CD14-positive monocyte (primary cell): ENCODE measurements at regions not wholly inside any gene's neighbourhood (a gene's known extent, or its start where the extent isn't known, plus 50 kb on each side); places are given as distances from the start of the nearest gene placed in this dataset.

Source experiments
- DNase-seq, 3 donors: peaks; one replicate each; pipeline ENCODE4 v3.0.0-alpha.2; 2011 to 2022
- H2AFZ ChIP-seq: 2 replicates; pipeline ENCODE4 v1.6.0; 2012; ENCODE audit warnings: mild to moderate bottlenecking, low read depth, low read length, inconsistent platforms; ENCODE audit not compliant: insufficient read depth, poor library complexity, severe bottlenecking
- H3K27ac ChIP-seq, 2 donors: 1 replicate in 1 of 2; 2 replicates in 1 of 2; pipeline ENCODE4 v1.5.1; 2012 to 2013; ENCODE audit warnings: low read length in 2 of 2, control low read depth in 1 of 2, inconsistent platforms in 1 of 2, low read depth in 1 of 2, mild to moderate bottlenecking in 1 of 2
- H3K27me3 ChIP-seq, 2 donors: one replicate each; pipeline versions ENCODE4 v1.6.0 to v1.6.1; 2011 to 2013; ENCODE audit warnings: low read length in 2 of 2; ENCODE audit not compliant: control insufficient read depth in 2 of 2, insufficient read depth in 2 of 2
- H3K36me3 ChIP-seq, 2 donors: replicated peaks in 1 of 2; 1 replicate in 1 of 2; 2 replicates in 1 of 2; pipeline versions ENCODE4 v1.5.1 to v1.6.1; 2012 to 2013; ENCODE audit warnings: low read length in 2 of 2, control low read depth in 1 of 2, inconsistent platforms in 1 of 2, mild to moderate bottlenecking in 1 of 2; ENCODE audit not compliant: insufficient read depth in 2 of 2, control insufficient read depth in 1 of 2
- H3K4me1 ChIP-seq, 2 donors: 1 replicate in 1 of 2; 2 replicates in 1 of 2; pipeline versions ENCODE4 v1.5.1 to v1.6.1; 2012 to 2013; ENCODE audit warnings: low read length in 2 of 2, control low read depth in 1 of 2, inconsistent platforms in 1 of 2, mild to moderate bottlenecking in 1 of 2, moderate library complexity in 1 of 2; ENCODE audit not compliant: insufficient read depth in 2 of 2, control insufficient read depth in 1 of 2
- H3K4me2 ChIP-seq: replicated peaks from 2 replicates; pipeline ENCODE3; 2012; ENCODE audit warnings: low read length, moderate library complexity, mild to moderate bottlenecking; ENCODE audit not compliant: poor library complexity, severe bottlenecking; ENCODE audit errors: extremely low read depth
- H3K4me3 ChIP-seq, 3 experiments: fragments of 200-600 bp in 1 of 3; sonication (generic) in 1 of 3; replicated peaks in 1 of 3; 1 replicate in 2 of 3; 2 replicates in 1 of 3; pipeline ENCODE4 v1.5.1; 2011 to 2013; ENCODE audit warnings: low read length in 3 of 3, mild to moderate bottlenecking in 3 of 3, control low read depth in 2 of 3, low read depth in 2 of 3, inconsistent platforms in 1 of 3, moderate library complexity in 1 of 3
- H3K79me2 ChIP-seq: 2 replicates; pipeline ENCODE4 v1.6.0; 2012; ENCODE audit warnings: mild to moderate bottlenecking, control low read depth, inconsistent platforms, low read length, moderate library complexity; ENCODE audit not compliant: insufficient read depth
- H3K9ac ChIP-seq: 2 replicates; pipeline ENCODE4 v1.6.0; 2017; ENCODE audit warnings: low read length, mild to moderate bottlenecking; ENCODE audit not compliant: insufficient read depth, poor library complexity, severe bottlenecking
- H3K9me3 ChIP-seq, 2 donors: replicated peaks in 1 of 2; 1 replicate in 1 of 2; 2 replicates in 1 of 2; pipeline versions ENCODE4 v1.5.1 to v1.6.1; 2012 to 2013; ENCODE audit warnings: low read length in 2 of 2, control low read depth in 1 of 2; ENCODE audit not compliant: control insufficient read depth in 1 of 2, insufficient read depth in 1 of 2
- H4K20me1 ChIP-seq: 2 replicates; pipeline ENCODE4 v1.6.0; 2012; ENCODE audit warnings: mild to moderate bottlenecking, low read length, control low read depth, moderate library complexity; ENCODE audit not compliant: insufficient read depth
- H3K27ac Mint-ChIP-seq, 7 donors: one replicate each; pipeline ENCODE4 v1.8.0; 2020; ENCODE audit warnings: mild to moderate bottlenecking in 7 of 7, mixed read lengths in 7 of 7, moderate library complexity in 6 of 7, inconsistent platforms in 2 of 7
- H3K27me3 Mint-ChIP-seq, 3 donors: one replicate each; pipeline ENCODE4 v1.8.0; 2021 to 2022; ENCODE audit warnings: low read depth in 3 of 3, mild to moderate bottlenecking in 3 of 3, mixed read lengths in 3 of 3, moderate library complexity in 3 of 3, inconsistent platforms in 1 of 3
- H3K36me3 Mint-ChIP-seq, 2 donors: one replicate each; pipeline ENCODE4 v1.8.0; 2020; ENCODE audit warnings: mixed read lengths in 2 of 2, inconsistent platforms in 1 of 2, mild to moderate bottlenecking in 1 of 2
- H3K4me1 Mint-ChIP-seq: one replicate; pipeline ENCODE4 v1.8.0; 2020; ENCODE audit warnings: mild to moderate bottlenecking, mixed read lengths
- H3K4me3 Mint-ChIP-seq, 2 donors: one replicate each; pipeline ENCODE4 v1.8.0; 2020; ENCODE audit warnings: mild to moderate bottlenecking in 2 of 2, mixed read lengths in 2 of 2, moderate library complexity in 1 of 2
- H3K9me3 Mint-ChIP-seq, 7 donors: one replicate each; pipeline ENCODE4 v1.8.0; 2020 to 2022; ENCODE audit warnings: mixed read lengths in 7 of 7, mild to moderate bottlenecking in 6 of 7, moderate library complexity in 6 of 7, inconsistent platforms in 2 of 7
- WGBS: methylation state at CpG from one replicate; pipeline ENCODE4 v1.1.5; 2013; ENCODE audit warnings: missing lambda C conversion rate; ENCODE audit not compliant: insufficient coverage; 5-methylcytosine and 5-hydroxymethylcytosine counted together
- intact Hi-C, 2 donors: fragments of 100-400 bp; cut with micrococcal nuclease; formaldehyde crosslinking; loops; one replicate each; pipeline versions ENCODE4 v1.15.0 to v1.15.1; 2023
- TF ChIP-seq, protein P1 (sequence below): fragments of 200-600 bp; IDR thresholded peaks from one replicate; pipeline ENCODE4 v1.8.0; 2022; ENCODE audit warnings: antibody characterized with exemption, mild to moderate bottlenecking

DNA sequence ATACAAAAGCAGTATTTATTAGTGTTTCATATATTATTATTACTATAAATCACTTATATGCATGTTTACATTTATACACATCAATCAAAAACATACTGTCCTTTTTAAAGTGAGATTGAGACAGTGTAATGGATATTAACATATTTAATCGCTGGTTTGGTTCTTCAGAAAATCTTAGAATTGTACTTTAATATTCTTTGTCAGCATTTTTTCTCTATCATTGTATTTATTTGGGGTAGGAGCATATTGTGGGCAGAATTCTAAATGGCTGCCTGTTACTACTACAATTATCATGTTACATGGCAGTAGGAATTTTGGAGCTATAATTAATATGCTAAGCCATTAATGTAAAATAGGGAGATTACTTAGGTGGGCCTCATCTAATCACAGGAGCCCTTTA, 722.6 kb downstream of the TLR4 start:
- H3K36me3 ChIP-seq: no peaks in the 10 kb centered on the region
- no peak overlapping the region for H3K9ac ChIP-seq
- no peak overlapping the region for H2AFZ ChIP-seq
- H3K27ac ChIP-seq: no peak overlapping the region
- Mint-ChIP-seq H3K36me3 (no peaks in the 10 kb centered on the region), H3K4me3 (no peak overlapping the region), H3K27ac (no peak overlapping the region), H3K4me1 (no peaks in the 10 kb centered on the region), H3K9me3 (peaks cover 0 to 4% (median 0%) of the 10 kb centered on the region in 7 donors), H3K27me3 (no peaks in the 10 kb centered on the region)
- no peak overlapping the region for H3K4me3 ChIP-seq
- H3K9me3 ChIP-seq: no peaks in the 10 kb centered on the region
- no peak for DNase-seq
- WGBS: no CpG with 5 or more reads among the region's 1 CpG
- intact Hi-C loops: no loop called here
- H3K4me2 ChIP-seq: no peak overlapping the region
- no peaks in the 10 kb centered on the region for H3K79me2 ChIP-seq
- no peaks in the 10 kb centered on the region for H3K4me1 ChIP-seq
- H4K20me1 ChIP-seq: no peaks in the 10 kb centered on the region
- H3K27me3 ChIP-seq: no peaks in the 10 kb centered on the region
- TF ChIP-seq, protein P1, sequence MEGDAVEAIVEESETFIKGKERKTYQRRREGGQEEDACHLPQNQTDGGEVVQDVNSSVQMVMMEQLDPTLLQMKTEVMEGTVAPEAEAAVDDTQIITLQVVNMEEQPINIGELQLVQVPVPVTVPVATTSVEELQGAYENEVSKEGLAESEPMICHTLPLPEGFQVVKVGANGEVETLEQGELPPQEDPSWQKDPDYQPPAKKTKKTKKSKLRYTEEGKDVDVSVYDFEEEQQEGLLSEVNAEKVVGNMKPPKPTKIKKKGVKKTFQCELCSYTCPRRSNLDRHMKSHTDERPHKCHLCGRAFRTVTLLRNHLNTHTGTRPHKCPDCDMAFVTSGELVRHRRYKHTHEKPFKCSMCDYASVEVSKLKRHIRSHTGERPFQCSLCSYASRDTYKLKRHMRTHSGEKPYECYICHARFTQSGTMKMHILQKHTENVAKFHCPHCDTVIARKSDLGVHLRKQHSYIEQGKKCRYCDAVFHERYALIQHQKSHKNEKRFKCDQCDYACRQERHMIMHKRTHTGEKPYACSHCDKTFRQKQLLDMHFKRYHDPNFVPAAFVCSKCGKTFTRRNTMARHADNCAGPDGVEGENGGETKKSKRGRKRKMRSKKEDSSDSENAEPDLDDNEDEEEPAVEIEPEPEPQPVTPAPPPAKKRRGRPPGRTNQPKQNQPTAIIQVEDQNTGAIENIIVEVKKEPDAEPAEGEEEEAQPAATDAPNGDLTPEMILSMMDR: no peak

DNA sequence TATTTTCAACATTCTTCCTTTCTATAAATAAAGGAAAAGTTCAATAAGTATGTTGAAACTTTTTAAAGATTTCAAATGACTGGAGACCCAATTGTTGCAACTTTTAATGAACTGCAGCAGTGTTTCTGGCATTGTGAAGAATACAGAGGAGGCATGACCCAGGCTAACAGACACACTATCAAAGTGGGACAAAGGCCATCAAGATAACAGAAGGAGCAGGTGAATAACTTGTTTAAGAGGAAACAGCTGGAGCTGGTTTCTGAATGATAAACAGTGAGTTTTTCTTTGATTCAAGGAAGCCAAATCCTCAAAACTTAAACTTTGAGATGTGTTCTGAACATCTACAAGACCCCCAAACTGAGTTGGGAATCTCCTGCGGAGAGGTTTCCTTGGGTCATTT, 734.6 kb downstream of the TLR4 start:
- H3K36me3 ChIP-seq: no peaks in the 10 kb centered on the region
- no peaks in the 10 kb centered on the region for H3K79me2 ChIP-seq
- TF ChIP-seq, protein P1: no peak
- no peaks in the 10 kb centered on the region for H3K4me1 ChIP-seq
- H3K9me3 ChIP-seq: no peaks in the 10 kb centered on the region
- H3K9me3 Mint-ChIP-seq: peaks cover 0 to 4% (median 0%) of the 10 kb centered on the region in 7 donors
- no peak overlapping the region for H3K4me3 ChIP-seq
- no peak overlapping the region for H3K4me2 ChIP-seq
- no peak overlapping the region for H3K27ac Mint-ChIP-seq
- no peaks in the 10 kb centered on the region for H3K27me3 Mint-ChIP-seq
- no peak overlapping the region for H3K27ac ChIP-seq
- H3K36me3 Mint-ChIP-seq: no peaks in the 10 kb centered on the region
- H3K27me3 ChIP-seq: no peaks in the 10 kb centered on the region
- H3K9ac ChIP-seq: no peak overlapping the region
- H3K4me3 Mint-ChIP-seq: no peak overlapping the region
- no peak overlapping the region for H2AFZ ChIP-seq
- WGBS: no CpG with 5 or more reads among the region's 1 CpG
- no peaks in the 10 kb centered on the region for H3K4me1 Mint-ChIP-seq
- no peaks in the 10 kb centered on the region for H4K20me1 ChIP-seq
- intact Hi-C loops: no loop called here
- DNase-seq: no peak
